ENCODE measurements at regions not wholly inside any gene's neighbourhood (a gene's known extent, or its start where the extent isn't known, plus 50 kb on each side); places are given as distances from the start of the nearest gene placed in this dataset.

- H3K9me3 ChIP-seq (ENCODE audit: control insufficient read depth, low read depth, low read length) = no peaks in the 10 kb centered on the region
These were observed 392.5 kb upstream of the CDH7 start for GRCh38 chr18:65358306-65358705.

GRCh38 chr18:65352186-65352585 lies 398.6 kb upstream of the CDH7 start:
- no peak overlapping the region for H3K4me3 ChIP-seq (ENCODE audit: low read length)
- H3K36me3 ChIP-seq (ENCODE audit: control insufficient read depth, low read depth, low read length) = no peaks in the 10 kb centered on the region
- H3K27ac ChIP-seq (ENCODE audit: low read length) = no peak overlapping the region
- no peaks in the 10 kb centered on the region for H3K9me3 ChIP-seq (ENCODE audit: control insufficient read depth, low read depth, low read length)
- H3K9ac ChIP-seq (ENCODE audit: low read length) = no peak overlapping the region
- no peaks in the 10 kb centered on the region for H3K27me3 ChIP-seq (ENCODE audit: control insufficient read depth, insufficient read depth, low read length)
- no peaks in the 10 kb centered on the region for H3K4me1 ChIP-seq (ENCODE audit: control insufficient read depth, low read depth, low read length)

More at GRCh38 chr18:65358306-65358705, 392.5 kb upstream of the CDH7 start:
- no peaks in the 10 kb centered on the region for H3K4me1 ChIP-seq (ENCODE audit: control insufficient read depth, low read depth, low read length)
- no peaks in the 10 kb centered on the region for H3K36me3 ChIP-seq (ENCODE audit: control insufficient read depth, low read depth, low read length)
- no peaks in the 10 kb centered on the region for H3K27me3 ChIP-seq (ENCODE audit: control insufficient read depth, insufficient read depth, low read length)
- H3K4me3 ChIP-seq (ENCODE audit: low read length) = no peak overlapping the region
- H3K27ac ChIP-seq (ENCODE audit: low read length) = no peak overlapping the region
- H3K9ac ChIP-seq (ENCODE audit: low read length) = no peak overlapping the region

- no peaks in the 10 kb centered on the region for H3K36me3 ChIP-seq (ENCODE audit: control insufficient read depth, low read depth, low read length)
- H3K9me3 ChIP-seq (ENCODE audit: control insufficient read depth, low read depth, low read length) = no peaks in the 10 kb centered on the region
- no peaks in the 10 kb centered on the region for H3K4me1 ChIP-seq (ENCODE audit: control insufficient read depth, low read depth, low read length)
- no peak overlapping the region for H3K9ac ChIP-seq (ENCODE audit: low read length)
- H3K27me3 ChIP-seq (ENCODE audit: control insufficient read depth, insufficient read depth, low read length) = no peaks in the 10 kb centered on the region
- no peak overlapping the region for H3K27ac ChIP-seq (ENCODE audit: low read length)
- H3K4me3 ChIP-seq (ENCODE audit: low read length) = no peak overlapping the region
These were observed 401.2 kb upstream of the CDH7 start for GRCh38 chr18:65349635-65350034.

- no peak overlapping the region for H3K4me3 ChIP-seq (ENCODE audit: low read length)
- H3K9ac ChIP-seq (ENCODE audit: low read length) = no peak overlapping the region
- H3K4me1 ChIP-seq (ENCODE audit: control insufficient read depth, low read depth, low read length) = no peaks in the 10 kb centered on the region
- H3K27ac ChIP-seq (ENCODE audit: low read length) = no peak overlapping the region
- no peaks in the 10 kb centered on the region for H3K36me3 ChIP-seq (ENCODE audit: control insufficient read depth, low read depth, low read length)
- H3K9me3 ChIP-seq (ENCODE audit: control insufficient read depth, low read depth, low read length) = no peaks in the 10 kb centered on the region
- H3K27me3 ChIP-seq (ENCODE audit: control insufficient read depth, insufficient read depth, low read length) = no peaks in the 10 kb centered on the region
These were observed 403.4 kb upstream of the CDH7 start for GRCh38 chr18:65347446-65347845.

GRCh38 chr18:65346086-65346485 lies 404.7 kb upstream of the CDH7 start:
- H3K4me1 ChIP-seq (ENCODE audit: control insufficient read depth, low read depth, low read length) = no peaks in the 10 kb centered on the region
- H3K4me3 ChIP-seq (ENCODE audit: low read length) = no peak overlapping the region
- no peaks in the 10 kb centered on the region for H3K27me3 ChIP-seq (ENCODE audit: control insufficient read depth, insufficient read depth, low read length)
- no peak overlapping the region for H3K27ac ChIP-seq (ENCODE audit: low read length)
- no peaks in the 10 kb centered on the region for H3K9me3 ChIP-seq (ENCODE audit: control insufficient read depth, low read depth, low read length)
- H3K36me3 ChIP-seq (ENCODE audit: control insufficient read depth, low read depth, low read length) = no peaks in the 10 kb centered on the region
- no peak overlapping the region for H3K9ac ChIP-seq (ENCODE audit: low read length)

GRCh38 chr18:65343571-65343970 lies 407.2 kb upstream of the CDH7 start:
- Histone ChIP-seq H3K36me3 (ENCODE audit: control insufficient read depth, low read depth, low read length) (no peaks in the 10 kb centered on the region), H3K27me3 (ENCODE audit: control insufficient read depth, insufficient read depth, low read length) (no peaks in the 10 kb centered on the region), H3K9ac (ENCODE audit: low read length) (no peak overlapping the region), H3K4me1 (ENCODE audit: control insufficient read depth, low read depth, low read length) (no peaks in the 10 kb centered on the region), H3K27ac (ENCODE audit: low read length) (no peak overlapping the region), H3K9me3 (ENCODE audit: control insufficient read depth, low read depth, low read length) (no peaks in the 10 kb centered on the region), H3K4me3 (ENCODE audit: low read length) (no peak overlapping the region)

GRCh38 chr18:65336411-65336810 lies 414.4 kb upstream of the CDH7 start:
- no peak overlapping the region for H3K4me3 ChIP-seq (ENCODE audit: low read length)
- H3K4me1 ChIP-seq (ENCODE audit: control insufficient read depth, low read depth, low read length) = no peaks in the 10 kb centered on the region
- H3K27ac ChIP-seq (ENCODE audit: low read length) = no peak overlapping the region
- H3K9ac ChIP-seq (ENCODE audit: low read length) = no peak overlapping the region
- no peaks in the 10 kb centered on the region for H3K9me3 ChIP-seq (ENCODE audit: control insufficient read depth, low read depth, low read length)
- H3K27me3 ChIP-seq (ENCODE audit: control insufficient read depth, insufficient read depth, low read length) = no peaks in the 10 kb centered on the region
- H3K36me3 ChIP-seq (ENCODE audit: control insufficient read depth, low read depth, low read length) = no peaks in the 10 kb centered on the region

GRCh38 chr18:65329010-65329409 lies 421.8 kb upstream of the CDH7 start:
- Histone ChIP-seq H3K36me3 (ENCODE audit: control insufficient read depth, low read depth, low read length) (no peaks in the 10 kb centered on the region), H3K9me3 (ENCODE audit: control insufficient read depth, low read depth, low read length) (no peaks in the 10 kb centered on the region), H3K9ac (ENCODE audit: low read length) (no peak overlapping the region), H3K4me1 (ENCODE audit: control insufficient read depth, low read depth, low read length) (no peaks in the 10 kb centered on the region), H3K4me3 (ENCODE audit: low read length) (no peak overlapping the region), H3K27ac (ENCODE audit: low read length) (no peak overlapping the region), H3K27me3 (ENCODE audit: control insufficient read depth, insufficient read depth, low read length) (no peaks in the 10 kb centered on the region)

- H3K9me3 ChIP-seq (ENCODE audit: control insufficient read depth, low read depth, low read length) = no peaks in the 10 kb centered on the region
- no peak overlapping the region for H3K9ac ChIP-seq (ENCODE audit: low read length)
- no peaks in the 10 kb centered on the region for H3K36me3 ChIP-seq (ENCODE audit: control insufficient read depth, low read depth, low read length)
- no peaks in the 10 kb centered on the region for H3K27me3 ChIP-seq (ENCODE audit: control insufficient read depth, insufficient read depth, low read length)
- H3K4me3 ChIP-seq (ENCODE audit: low read length) = no peak overlapping the region
- H3K4me1 ChIP-seq (ENCODE audit: control insufficient read depth, low read depth, low read length) = no peaks in the 10 kb centered on the region
- H3K27ac ChIP-seq (ENCODE audit: low read length) = no peak overlapping the region
These were observed 424.0 kb upstream of the CDH7 start for GRCh38 chr18:65326805-65327204.

GRCh38 chr18:65322895-65323294 lies 427.9 kb upstream of the CDH7 start:
- H3K9ac ChIP-seq (ENCODE audit: low read length) = no peak overlapping the region
- H3K4me1 ChIP-seq (ENCODE audit: control insufficient read depth, low read depth, low read length) = no peaks in the 10 kb centered on the region
- H3K27me3 ChIP-seq (ENCODE audit: control insufficient read depth, insufficient read depth, low read length) = no peaks in the 10 kb centered on the region

GRCh38 chr18:65298422-65298821 lies 452.4 kb upstream of the CDH7 start:
- Histone ChIP-seq H3K27ac (ENCODE audit: low read length) (no peak overlapping the region), H3K9ac (ENCODE audit: low read length) (no peak overlapping the region), H3K4me1 (ENCODE audit: control insufficient read depth, low read depth, low read length) (peaks cover 2% of the 10 kb centered on the region), H3K9me3 (ENCODE audit: control insufficient read depth, low read depth, low read length) (no peaks in the 10 kb centered on the region), H3K4me3 (ENCODE audit: low read length) (no peak overlapping the region), H3K27me3 (ENCODE audit: control insufficient read depth, insufficient read depth, low read length) (no peaks in the 10 kb centered on the region), H3K36me3 (ENCODE audit: control insufficient read depth, low read depth, low read length) (no peaks in the 10 kb centered on the region)

More at GRCh38 chr18:65322895-65323294, 427.9 kb upstream of the CDH7 start:
- Histone ChIP-seq H3K36me3 (ENCODE audit: control insufficient read depth, low read depth, low read length) (no peaks in the 10 kb centered on the region), H3K27ac (ENCODE audit: low read length) (no peak overlapping the region), H3K9me3 (ENCODE audit: control insufficient read depth, low read depth, low read length) (no peaks in the 10 kb centered on the region), H3K4me3 (ENCODE audit: low read length) (no peak overlapping the region)

- H3K9ac ChIP-seq (ENCODE audit: low read length) = no peak overlapping the region
- no peaks in the 10 kb centered on the region for H3K36me3 ChIP-seq (ENCODE audit: control insufficient read depth, low read depth, low read length)
- H3K4me1 ChIP-seq (ENCODE audit: control insufficient read depth, low read depth, low read length) = peaks cover 6% of the 10 kb centered on the region
- no peak overlapping the region for H3K27ac ChIP-seq (ENCODE audit: low read length)
- H3K27me3 ChIP-seq (ENCODE audit: control insufficient read depth, insufficient read depth, low read length) = no peaks in the 10 kb centered on the region
- no peaks in the 10 kb centered on the region for H3K9me3 ChIP-seq (ENCODE audit: control insufficient read depth, low read depth, low read length)
- H3K4me3 ChIP-seq (ENCODE audit: low read length) = no peak overlapping the region
These were observed 461.9 kb upstream of the CDH7 start for GRCh38 chr18:65288908-65289307.
